Endothelial cell (in vitro differentiated cells): ENCODE measurements at regions not wholly inside any gene's neighbourhood (a gene's known extent, or its start where the extent isn't known, plus 50 kb on each side); places are given as distances from the start of the nearest gene placed in this dataset.

Experiments
- DNase-seq: peaks from one replicate; pipeline ENCODE4 v3.0.0; 2021; ENCODE audit warnings: low spot score
- H3K27ac Mint-ChIP-seq: one replicate; pipeline ENCODE4 v1.8.0; 2021; ENCODE audit warnings: mixed read lengths, inconsistent platforms; ENCODE audit not compliant: unreplicated experiment
- H3K27me3 Mint-ChIP-seq: one replicate; pipeline ENCODE4 v1.8.0; 2021; ENCODE audit warnings: mild to moderate bottlenecking, moderate library complexity, mixed read lengths, inconsistent platforms; ENCODE audit not compliant: unreplicated experiment
- H3K36me3 Mint-ChIP-seq: one replicate; pipeline ENCODE4 v1.8.0; 2021; ENCODE audit warnings: mild to moderate bottlenecking, low read depth, mixed read lengths, inconsistent platforms; ENCODE audit not compliant: unreplicated experiment
- H3K4me1 Mint-ChIP-seq: one replicate; pipeline ENCODE4 v1.8.0; 2021; ENCODE audit warnings: mild to moderate bottlenecking, mixed read lengths, inconsistent platforms; ENCODE audit not compliant: unreplicated experiment
- H3K4me3 Mint-ChIP-seq: one replicate; pipeline ENCODE4 v1.8.0; 2021; ENCODE audit warnings: mild to moderate bottlenecking, mixed read lengths, inconsistent platforms; ENCODE audit not compliant: unreplicated experiment
- H3K9me3 Mint-ChIP-seq: one replicate; pipeline ENCODE4 v1.8.0; 2021; ENCODE audit warnings: mixed read lengths, inconsistent platforms; ENCODE audit not compliant: unreplicated experiment
- CTCF ChIP-seq: fragments of 200-600 bp; sonication (generic); IDR thresholded peaks from one replicate; pipeline ENCODE4 v1.5.0; 2021; ENCODE audit warnings: antibody characterized with exemption; ENCODE audit not compliant: unreplicated experiment

GRCh38 chr5:125950012-125950615 is 473.1 kb upstream of the GRAMD2B start:
- H3K27ac Mint-ChIP-seq: no peak overlapping the region
- no peaks in the 10 kb centered on the region for H3K36me3 Mint-ChIP-seq
- H3K9me3 Mint-ChIP-seq: no peaks in the 10 kb centered on the region
- H3K27me3 Mint-ChIP-seq: no peaks in the 10 kb centered on the region
- no peaks in the 10 kb centered on the region for H3K4me1 Mint-ChIP-seq
- TF ChIP-seq CTCF: no peak
- DNase-seq: no peak
- H3K4me3 Mint-ChIP-seq: no peak overlapping the region

DNA sequence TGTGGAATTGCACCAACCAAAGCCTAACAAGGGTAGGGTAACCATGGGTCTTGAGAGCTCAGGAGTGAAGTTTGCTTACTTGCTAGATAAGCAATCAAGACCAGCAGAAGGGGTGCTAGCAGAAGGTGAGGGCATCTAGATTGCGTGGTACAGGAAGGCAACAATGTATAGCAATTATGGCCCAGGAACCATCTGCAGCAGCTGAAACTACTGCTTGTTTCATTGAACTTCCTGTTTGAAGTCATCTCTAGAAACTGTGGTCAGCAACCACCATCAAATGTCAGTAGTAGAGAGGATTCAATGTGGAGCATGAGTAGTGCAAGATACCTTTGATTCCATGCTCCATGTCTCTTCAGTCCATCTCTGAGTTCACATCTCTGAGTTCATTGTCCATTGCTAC is 462.1 kb upstream of the GRAMD2B start:
- H3K27me3 Mint-ChIP-seq: no peaks in the 10 kb centered on the region
- no peak overlapping the region for H3K27ac Mint-ChIP-seq
- H3K36me3 Mint-ChIP-seq: no peaks in the 10 kb centered on the region
- no peak for TF ChIP-seq CTCF
- DNase-seq: no peak
- no peaks in the 10 kb centered on the region for H3K9me3 Mint-ChIP-seq
- H3K4me1 Mint-ChIP-seq: no peaks in the 10 kb centered on the region
- H3K4me3 Mint-ChIP-seq: no peak overlapping the region

- H3K4me1 Mint-ChIP-seq: peaks cover 8% of the 10 kb centered on the region
These were observed 457.6 kb upstream of the GRAMD2B start for GRCh38 chr5:125965577-125965976.

DNA sequence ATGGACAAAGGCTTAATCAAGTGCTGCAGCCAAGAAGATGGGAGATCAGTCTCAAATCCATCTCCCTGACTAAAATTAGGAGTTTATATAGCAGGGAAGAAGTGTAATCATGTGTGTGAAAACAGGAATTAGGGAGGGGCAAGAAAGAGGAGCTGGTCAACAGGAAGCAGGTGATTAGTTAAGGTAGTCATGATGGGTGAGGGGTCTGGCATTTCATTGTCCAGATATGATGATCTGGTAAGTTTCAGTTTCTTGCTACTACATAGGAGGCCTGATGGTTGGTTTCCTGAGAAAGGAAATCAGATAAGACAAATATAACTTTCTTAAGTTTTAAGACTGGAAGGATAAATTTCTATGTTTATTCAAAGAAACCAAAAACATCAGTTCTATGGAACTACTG is 455.6 kb upstream of the GRAMD2B start:
- Mint-ChIP-seq H3K36me3 (no peaks in the 10 kb centered on the region), H3K27ac (no peak overlapping the region), H3K27me3 (peaks cover 3% of the 10 kb centered on the region), H3K4me1 (peaks cover 8% of the 10 kb centered on the region), H3K4me3 (no peak overlapping the region), H3K9me3 (no peaks in the 10 kb centered on the region)
- TF ChIP-seq CTCF: no peak
- no peak for DNase-seq

More at GRCh38 chr5:125965577-125965976, 457.6 kb upstream of the GRAMD2B start:
- H3K36me3 Mint-ChIP-seq: no peaks in the 10 kb centered on the region
- no peak for TF ChIP-seq CTCF
- no peaks in the 10 kb centered on the region for H3K27me3 Mint-ChIP-seq
- no peak for DNase-seq
- H3K27ac Mint-ChIP-seq: no peak overlapping the region
- H3K4me3 Mint-ChIP-seq: no peak overlapping the region
- H3K9me3 Mint-ChIP-seq: no peaks in the 10 kb centered on the region

DNA sequence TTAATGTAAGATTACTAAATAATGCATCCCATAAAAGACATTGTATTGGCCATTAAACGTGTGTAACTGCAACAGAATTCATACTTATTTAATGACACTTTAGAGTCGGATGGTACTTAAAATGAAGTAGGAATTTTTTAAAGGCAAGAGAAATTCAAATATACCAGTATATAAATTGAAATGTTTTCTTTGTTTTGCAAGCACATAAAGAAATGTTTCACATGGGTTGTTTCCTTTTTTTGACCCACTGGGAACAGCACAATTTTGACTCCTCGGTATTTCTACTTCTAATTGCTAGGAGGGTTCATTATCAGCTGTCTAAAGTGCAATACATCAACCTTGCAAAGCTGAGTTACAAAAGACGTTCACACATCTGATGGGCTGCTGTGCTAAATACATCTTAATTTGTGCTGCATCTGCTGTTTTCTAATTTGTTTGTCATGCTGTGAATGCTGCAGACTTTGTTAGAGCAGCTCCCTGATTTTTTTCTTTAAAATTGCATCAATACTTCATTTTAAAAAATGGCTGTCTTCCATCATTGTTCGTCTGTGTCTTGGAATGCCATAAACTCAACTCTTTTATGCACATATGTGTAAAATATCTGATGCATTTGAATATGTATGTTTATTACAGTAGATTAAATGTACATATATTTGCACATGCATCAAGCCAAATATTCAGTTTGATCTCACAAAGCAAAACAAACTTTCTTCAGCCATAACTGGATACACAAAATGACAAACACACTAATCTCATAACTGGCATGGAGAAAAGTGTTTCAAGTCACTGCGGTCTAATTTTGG is 454.0 kb upstream of the GRAMD2B start:
- Mint-ChIP-seq H3K9me3 (no peaks in the 10 kb centered on the region), H3K27me3 (peaks cover 3% of the 10 kb centered on the region), H3K36me3 (no peaks in the 10 kb centered on the region), H3K4me1 (peaks cover 8% of the 10 kb centered on the region), H3K4me3 (no peak overlapping the region), H3K27ac (no peak overlapping the region)
- no peak for DNase-seq
- no peak for TF ChIP-seq CTCF
